SK-MEL-5 (cell line): ENCODE measurements at regions not wholly inside any gene's neighbourhood (a gene's known extent, or its start where the extent isn't known, plus 50 kb on each side); places are given as distances from the start of the nearest gene placed in this dataset.

Source experiments
- DNase-seq: peaks from one replicate; pipeline ENCODE4 v3.0.0-alpha.2; 2016; ENCODE audit warnings: low read depth, low spot score
- in situ Hi-C: cut with HindIII; loops from 2 replicates; pipeline ENCODE4 v1.10.0; 2016; ENCODE audit warnings: low sequenced_read_pairs, high pct_unique_total_duplicates, low pct_unique_long_range_greater_than_20kb

GRCh38 chr7:125491137-125491536, 561.5 kb upstream of the POT1 start:
- in situ Hi-C loops, result no loop called here

GRCh38 chr7:125490167-125490566, 560.5 kb upstream of the POT1 start:
- no peak for DNase-seq

More at GRCh38 chr7:125491137-125491536, 561.5 kb upstream of the POT1 start:
- no peak for DNase-seq

GRCh38 chr7:125485223-125485622, 555.6 kb upstream of the POT1 start:
- in situ Hi-C loops, result no loop called here
- DNase-seq, result no peak

More at GRCh38 chr7:125490167-125490566, 560.5 kb upstream of the POT1 start:
- in situ Hi-C loops, result no loop called here

GRCh38 chr7:125484755-125485154, 555.1 kb upstream of the POT1 start:
- no peak for DNase-seq
- in situ Hi-C loops, result no loop called here

- in situ Hi-C loops, result no loop called here
- DNase-seq, result no peak
Observed at GRCh38 chr7:125481323-125481722, 551.7 kb upstream of the POT1 start.

- in situ Hi-C loops, result no loop called here
Observed at GRCh38 chr7:125480762-125481161, 551.1 kb upstream of the POT1 start.

GRCh38 chr7:125468855-125469174, 539.2 kb upstream of the POT1 start:
- DNase-seq, result no peak
- in situ Hi-C loops, result no loop called here

More at GRCh38 chr7:125480762-125481161, 551.1 kb upstream of the POT1 start:
- DNase-seq, result no peak

GRCh38 chr7:125467996-125468854, 538.6 kb upstream of the POT1 start:
- no peak for DNase-seq
- in situ Hi-C loops, result no loop called here

GRCh38 chr7:125465527-125465926, 535.9 kb upstream of the POT1 start:
- DNase-seq, result no peak
- in situ Hi-C loops, result no loop called here

- in situ Hi-C loops, result no loop called here
Observed at GRCh38 chr7:125462615-125463014, 533.0 kb upstream of the POT1 start.

GRCh38 chr7:125459038-125459437, 529.4 kb upstream of the POT1 start:
- in situ Hi-C loops, result no loop called here
- DNase-seq, result no peak

More at GRCh38 chr7:125462615-125463014, 533.0 kb upstream of the POT1 start:
- DNase-seq, result no peak

GRCh38 chr7:125450749-125451148, 521.1 kb upstream of the POT1 start:
- no peak for DNase-seq
- in situ Hi-C loops, result no loop called here

GRCh38 chr7:125445836-125446235, 516.2 kb upstream of the POT1 start:
- in situ Hi-C loops, result no loop called here
- no peak for DNase-seq

GRCh38 chr7:125444864-125445263, 515.2 kb upstream of the POT1 start:
- in situ Hi-C loops, result no loop called here
- DNase-seq, result no peak

- no peak for DNase-seq
- in situ Hi-C loops, result no loop called here
Observed at GRCh38 chr7:125436220-125436619, 506.6 kb upstream of the POT1 start.

- no peak for DNase-seq
- in situ Hi-C loops, result no loop called here
Observed at GRCh38 chr7:125431349-125431748, 501.7 kb upstream of the POT1 start.

- no peak for DNase-seq
- in situ Hi-C loops, result no loop called here
Observed at GRCh38 chr7:125430013-125430412, 500.4 kb upstream of the POT1 start.

- in situ Hi-C loops, result no loop called here
- no peak for DNase-seq
Observed at GRCh38 chr7:125427676-125428075, 498.1 kb upstream of the POT1 start.

- DNase-seq, result no peak
- in situ Hi-C loops, result no loop called here
Observed at GRCh38 chr7:125425506-125425905, 495.9 kb upstream of the POT1 start.
